GM10266 (cell line): ENCODE measurements at regions not wholly inside any gene's neighbourhood (a gene's known extent, or its start where the extent isn't known, plus 50 kb on each side); places are given as distances from the start of the nearest gene placed in this dataset.

ENCODE experiments used
- DNase-seq: peaks from one replicate; pipeline ENCODE4 v3.0.0; 2012; ENCODE audit errors: extremely low spot score
- TF ChIP-seq, protein P1 (sequence below): IDR thresholded peaks from 2 replicates; pipeline ENCODE4 v1.5.1; 2012; ENCODE audit warnings: mild to moderate bottlenecking, low read depth; ENCODE audit not compliant: control insufficient read depth, insufficient read depth; ENCODE audit errors: missing control alignments

- TF ChIP-seq, protein P1, sequence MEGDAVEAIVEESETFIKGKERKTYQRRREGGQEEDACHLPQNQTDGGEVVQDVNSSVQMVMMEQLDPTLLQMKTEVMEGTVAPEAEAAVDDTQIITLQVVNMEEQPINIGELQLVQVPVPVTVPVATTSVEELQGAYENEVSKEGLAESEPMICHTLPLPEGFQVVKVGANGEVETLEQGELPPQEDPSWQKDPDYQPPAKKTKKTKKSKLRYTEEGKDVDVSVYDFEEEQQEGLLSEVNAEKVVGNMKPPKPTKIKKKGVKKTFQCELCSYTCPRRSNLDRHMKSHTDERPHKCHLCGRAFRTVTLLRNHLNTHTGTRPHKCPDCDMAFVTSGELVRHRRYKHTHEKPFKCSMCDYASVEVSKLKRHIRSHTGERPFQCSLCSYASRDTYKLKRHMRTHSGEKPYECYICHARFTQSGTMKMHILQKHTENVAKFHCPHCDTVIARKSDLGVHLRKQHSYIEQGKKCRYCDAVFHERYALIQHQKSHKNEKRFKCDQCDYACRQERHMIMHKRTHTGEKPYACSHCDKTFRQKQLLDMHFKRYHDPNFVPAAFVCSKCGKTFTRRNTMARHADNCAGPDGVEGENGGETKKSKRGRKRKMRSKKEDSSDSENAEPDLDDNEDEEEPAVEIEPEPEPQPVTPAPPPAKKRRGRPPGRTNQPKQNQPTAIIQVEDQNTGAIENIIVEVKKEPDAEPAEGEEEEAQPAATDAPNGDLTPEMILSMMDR: no peak
- DNase-seq: no peak
These were observed 162.3 kb upstream of the ZNF462 start for GRCh38 chr9:106700676-106701075.

GRCh38 chr9:106701611-106702010 is 161.4 kb upstream of the ZNF462 start:
- DNase-seq: no peak
- TF ChIP-seq, protein P1: no peak

GRCh38 chr9:106704056-106704615 is 158.8 kb upstream of the ZNF462 start:
- no peak for DNase-seq
- TF ChIP-seq, protein P1: no peak

- TF ChIP-seq, protein P1: no peak
- no peak for DNase-seq
These were observed 155.7 kb upstream of the ZNF462 start for GRCh38 chr9:106707291-106707690.

- TF ChIP-seq, protein P1: no peak
These were observed 155.1 kb upstream of the ZNF462 start for GRCh38 chr9:106707738-106708474.

GRCh38 chr9:106708475-106709146 is 154.4 kb upstream of the ZNF462 start:
- TF ChIP-seq, protein P1: no peak
- DNase-seq: no peak

More at GRCh38 chr9:106707738-106708474, 155.1 kb upstream of the ZNF462 start:
- no peak for DNase-seq

GRCh38 chr9:106712279-106712678 is 150.7 kb upstream of the ZNF462 start:
- TF ChIP-seq, protein P1: no peak
- DNase-seq: no peak
